Nephron progenitor cell (in vitro differentiated cells): ENCODE measurements at regions not wholly inside any gene's neighbourhood (a gene's known extent, or its start where the extent isn't known, plus 50 kb on each side); places are given as distances from the start of the nearest gene placed in this dataset.

Experiments used
- DNase-seq: peaks from one replicate; pipeline ENCODE4 v3.0.0; 2021
- H3K27ac Mint-ChIP-seq: 2 replicates; pipeline ENCODE4 v1.8.0; 2021; ENCODE audit warnings: mild to moderate bottlenecking, moderate library complexity, mixed read lengths
- H3K27me3 Mint-ChIP-seq: 2 replicates; pipeline ENCODE4 v1.8.0; 2021; ENCODE audit warnings: mild to moderate bottlenecking, low read depth, mixed read lengths; ENCODE audit not compliant: poor library complexity
- H3K36me3 Mint-ChIP-seq: 2 replicates; pipeline ENCODE4 v1.8.0; 2021; ENCODE audit warnings: low read depth, mixed read lengths
- H3K4me1 Mint-ChIP-seq: 2 replicates; pipeline ENCODE4 v1.8.0; 2021; ENCODE audit warnings: mixed read lengths
- H3K4me3 Mint-ChIP-seq: 2 replicates; pipeline ENCODE4 v1.8.0; 2021; ENCODE audit warnings: mild to moderate bottlenecking, moderate library complexity, mixed read lengths
- H3K9me3 Mint-ChIP-seq: 2 replicates; pipeline ENCODE4 v1.8.0; 2021; ENCODE audit warnings: mild to moderate bottlenecking, moderate library complexity, mixed read lengths
- TF ChIP-seq, protein P1 (sequence below): fragments of 200-600 bp; sonication (generic); IDR thresholded peaks from 2 replicates; pipeline ENCODE4 v1.5.0; 2021; ENCODE audit warnings: antibody characterized with exemption

DNA sequence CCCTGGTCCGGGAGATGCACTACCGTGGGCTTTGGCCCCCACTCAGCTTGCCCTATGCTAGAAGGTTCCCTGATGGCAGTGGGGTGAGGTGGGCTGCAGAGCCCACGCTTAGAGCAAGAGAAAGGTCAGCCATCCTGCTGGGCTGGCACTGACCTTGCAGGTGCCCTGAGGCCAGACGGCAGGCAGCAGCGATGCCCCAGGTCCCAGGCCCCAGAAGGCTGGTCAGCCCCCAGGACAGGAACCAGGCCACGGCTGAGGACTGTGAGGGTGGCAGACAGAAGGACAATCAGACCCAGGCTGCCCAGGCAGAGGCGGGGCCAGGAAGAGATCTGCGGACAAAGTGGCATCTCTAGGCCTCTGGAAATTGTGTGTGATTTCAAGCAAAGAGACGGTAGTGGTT, 231.7 kb downstream of the CTTN start:
- H3K4me3 Mint-ChIP-seq, result no peak overlapping the region
- peaks cover 3% of the 10 kb centered on the region for H3K27me3 Mint-ChIP-seq
- no peaks in the 10 kb centered on the region for H3K36me3 Mint-ChIP-seq
- no peak overlapping the region for H3K27ac Mint-ChIP-seq
- TF ChIP-seq, protein P1, sequence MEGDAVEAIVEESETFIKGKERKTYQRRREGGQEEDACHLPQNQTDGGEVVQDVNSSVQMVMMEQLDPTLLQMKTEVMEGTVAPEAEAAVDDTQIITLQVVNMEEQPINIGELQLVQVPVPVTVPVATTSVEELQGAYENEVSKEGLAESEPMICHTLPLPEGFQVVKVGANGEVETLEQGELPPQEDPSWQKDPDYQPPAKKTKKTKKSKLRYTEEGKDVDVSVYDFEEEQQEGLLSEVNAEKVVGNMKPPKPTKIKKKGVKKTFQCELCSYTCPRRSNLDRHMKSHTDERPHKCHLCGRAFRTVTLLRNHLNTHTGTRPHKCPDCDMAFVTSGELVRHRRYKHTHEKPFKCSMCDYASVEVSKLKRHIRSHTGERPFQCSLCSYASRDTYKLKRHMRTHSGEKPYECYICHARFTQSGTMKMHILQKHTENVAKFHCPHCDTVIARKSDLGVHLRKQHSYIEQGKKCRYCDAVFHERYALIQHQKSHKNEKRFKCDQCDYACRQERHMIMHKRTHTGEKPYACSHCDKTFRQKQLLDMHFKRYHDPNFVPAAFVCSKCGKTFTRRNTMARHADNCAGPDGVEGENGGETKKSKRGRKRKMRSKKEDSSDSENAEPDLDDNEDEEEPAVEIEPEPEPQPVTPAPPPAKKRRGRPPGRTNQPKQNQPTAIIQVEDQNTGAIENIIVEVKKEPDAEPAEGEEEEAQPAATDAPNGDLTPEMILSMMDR, result no peak
- H3K4me1 Mint-ChIP-seq, result peaks cover 47% of the 10 kb centered on the region
- DNase-seq, result no peak
- no peaks in the 10 kb centered on the region for H3K9me3 Mint-ChIP-seq

DNA sequence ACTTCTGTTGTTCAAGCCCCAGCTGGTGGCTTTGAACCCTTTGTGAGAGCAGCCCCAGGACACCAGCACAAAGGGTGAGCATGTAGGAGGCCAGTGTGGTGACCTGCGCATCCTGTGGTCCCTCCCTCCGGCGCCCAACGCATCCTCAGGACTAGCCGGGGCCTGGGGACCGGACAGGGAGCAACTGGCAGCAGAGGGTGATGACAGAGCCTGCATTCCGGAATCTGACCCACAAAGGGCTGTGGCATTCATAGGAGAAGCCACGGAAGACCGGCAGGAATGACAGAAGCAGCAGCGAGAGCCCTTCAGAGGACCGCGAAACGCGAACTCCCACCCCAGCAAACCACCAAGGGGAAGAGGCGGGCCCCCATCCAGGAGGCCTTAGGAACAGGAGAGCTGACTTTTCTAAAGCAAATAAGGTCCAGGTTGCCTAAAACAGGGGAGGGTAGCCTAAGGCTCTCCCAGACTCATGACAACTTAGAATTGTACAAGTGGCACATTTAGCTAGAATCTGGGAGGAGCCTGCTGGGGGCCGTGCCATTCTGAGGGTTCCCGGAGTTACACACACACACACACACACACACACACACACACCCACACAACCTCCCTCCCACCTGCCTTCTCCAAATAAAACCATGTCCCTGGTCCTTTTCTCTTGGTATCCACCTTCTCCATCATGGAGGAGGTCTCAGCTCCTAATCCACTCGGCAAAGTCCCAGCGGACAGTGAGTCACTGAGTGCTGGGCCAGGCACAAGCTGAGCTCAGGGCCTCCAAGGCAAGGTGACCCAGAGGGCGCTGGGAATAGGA, 232.7 kb downstream of the CTTN start:
- peaks cover 39% of the 10 kb centered on the region for H3K4me1 Mint-ChIP-seq
- DNase-seq, result no peak
- no peaks in the 10 kb centered on the region for H3K9me3 Mint-ChIP-seq
- H3K4me3 Mint-ChIP-seq, result no peak overlapping the region
- no peaks in the 10 kb centered on the region for H3K36me3 Mint-ChIP-seq
- peak overlapping the region; percentile 83 for H3K27ac Mint-ChIP-seq
- TF ChIP-seq, protein P1, result no peak
- peaks cover 3% of the 10 kb centered on the region for H3K27me3 Mint-ChIP-seq

DNA sequence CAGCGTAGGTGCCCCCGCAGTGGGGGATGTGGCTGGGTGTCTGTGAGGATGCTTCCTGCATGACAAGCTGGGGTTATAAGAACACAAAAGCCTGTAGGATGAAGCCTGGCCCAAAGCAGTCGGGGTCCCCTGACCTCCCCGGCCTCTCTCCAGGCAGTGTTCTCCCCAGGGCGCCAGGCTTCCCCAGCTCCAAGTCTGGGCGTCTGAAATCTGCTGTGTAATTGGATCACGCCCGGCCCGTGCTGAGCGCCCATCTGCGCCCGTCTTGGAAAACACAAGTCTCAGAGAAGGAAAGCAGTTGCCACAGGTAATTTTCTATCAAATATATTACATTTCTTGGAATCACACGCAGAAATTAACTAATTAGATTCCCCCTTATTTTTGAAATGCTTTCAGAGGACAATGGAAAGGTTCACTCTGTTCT, 233.3 kb downstream of the CTTN start:
- TF ChIP-seq, protein P1, result no peak
- Mint-ChIP-seq H3K27ac (no peak overlapping the region), H3K4me3 (no peak overlapping the region), H3K9me3 (no peaks in the 10 kb centered on the region), H3K27me3 (peaks cover 3% of the 10 kb centered on the region), H3K36me3 (no peaks in the 10 kb centered on the region), H3K4me1 (peaks cover 33% of the 10 kb centered on the region)
- DNase-seq, result no peak

DNA sequence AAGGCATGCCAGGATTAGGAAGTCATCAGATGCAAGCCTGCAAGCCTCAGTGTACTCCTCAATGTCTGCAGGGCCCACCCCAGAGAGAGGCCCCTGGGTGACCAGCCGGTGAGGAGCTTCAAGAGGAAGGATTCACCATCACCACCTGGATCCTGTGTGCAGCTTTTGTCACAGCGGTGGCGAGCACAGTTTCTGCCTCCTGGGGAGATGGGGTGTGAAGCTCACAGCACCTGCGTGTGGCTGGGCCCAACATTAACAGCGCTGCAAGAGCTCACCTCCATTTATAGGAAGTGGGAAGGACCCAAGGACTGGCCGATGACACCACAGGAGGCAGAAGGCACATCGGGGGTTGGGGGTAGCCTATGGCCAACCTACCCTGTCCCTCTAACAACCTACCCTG, 235.3 kb downstream of the CTTN start:
- Mint-ChIP-seq H3K4me1 (peaks cover 32% of the 10 kb centered on the region), H3K36me3 (no peaks in the 10 kb centered on the region), H3K4me3 (no peak overlapping the region), H3K27ac (no peak overlapping the region), H3K27me3 (peaks cover 3% of the 10 kb centered on the region), H3K9me3 (no peaks in the 10 kb centered on the region)
- no peak for DNase-seq
- TF ChIP-seq, protein P1, result no peak

DNA sequence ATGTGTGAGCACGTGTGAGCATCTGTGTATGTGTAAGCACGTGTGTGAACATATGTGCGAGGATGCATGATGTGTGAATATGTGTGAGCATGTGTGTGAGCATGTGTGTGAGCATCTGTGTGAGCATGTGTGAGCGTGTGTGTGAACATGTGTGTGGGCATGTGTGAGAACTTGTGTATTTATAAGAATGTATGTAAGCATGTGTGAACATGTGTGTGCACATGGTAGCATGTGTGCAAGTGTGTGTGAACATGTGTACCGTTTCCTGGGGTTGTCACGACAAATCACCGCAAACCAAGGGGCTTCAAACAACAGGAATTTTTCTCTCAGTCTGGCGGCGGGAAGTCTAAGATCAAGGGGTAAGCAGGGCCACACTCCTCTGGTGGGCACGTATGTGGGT, 238.3 kb downstream of the CTTN start:
- Mint-ChIP-seq H3K4me1 (peaks cover 24% of the 10 kb centered on the region), H3K4me3 (no peak overlapping the region), H3K36me3 (no peaks in the 10 kb centered on the region), H3K27ac (no peak overlapping the region), H3K27me3 (peaks cover 7% of the 10 kb centered on the region), H3K9me3 (no peaks in the 10 kb centered on the region)
- TF ChIP-seq, protein P1, result no peak
- DNase-seq, result no peak

DNA sequence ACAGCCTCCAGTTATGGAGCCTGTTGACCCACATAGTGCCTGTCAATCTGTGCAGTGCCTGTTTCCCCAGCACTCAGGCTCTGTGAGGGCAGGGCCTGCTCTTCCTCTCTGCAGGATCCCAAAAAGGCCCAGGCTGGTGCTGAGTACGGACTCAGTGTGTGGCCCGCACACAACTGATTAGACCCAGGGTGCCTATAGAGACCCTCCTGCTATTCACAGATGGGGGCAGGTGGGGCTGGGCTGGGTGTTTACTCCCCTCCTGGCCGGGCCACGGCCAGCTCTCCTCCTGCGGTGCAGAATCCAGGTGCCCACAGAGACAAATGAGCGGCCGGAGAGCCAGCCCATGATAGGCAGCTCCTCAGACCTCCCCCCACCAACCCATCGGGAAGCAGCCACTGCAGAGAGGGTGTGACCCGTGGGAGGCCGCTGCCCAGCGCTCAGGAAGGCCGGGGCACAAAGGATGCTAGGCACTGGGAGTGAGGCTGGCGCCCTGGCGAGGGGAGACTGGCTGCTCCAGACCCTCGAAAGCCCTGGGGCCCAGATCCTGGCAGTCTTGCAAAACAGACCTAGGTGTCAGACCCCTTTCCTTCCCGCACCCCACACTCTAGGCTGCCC, 239.0 kb downstream of the CTTN start:
- Mint-ChIP-seq H3K9me3 (no peaks in the 10 kb centered on the region), H3K4me1 (peaks cover 28% of the 10 kb centered on the region), H3K27ac (no peak overlapping the region), H3K36me3 (no peaks in the 10 kb centered on the region), H3K27me3 (peaks cover 7% of the 10 kb centered on the region), H3K4me3 (no peak overlapping the region)
- TF ChIP-seq, protein P1, result no peak
- no peak for DNase-seq
